HL-60/S4 treated with retinoic acid at 250 ng/mL for 4 days and 3 days (cell line): ENCODE measurements at regions not wholly inside any gene's neighbourhood (a gene's known extent, or its start where the extent isn't known, plus 50 kb on each side); places are given as distances from the start of the nearest gene placed in this dataset.
"Not testable (repeated sequence)": the region's sequence is repeated elsewhere in the genome, so short reads cannot be mapped to it uniquely, and the experiment has no call there.

Source experiments
- in situ Hi-C: fragments of 300-500 bp; cut with MboI; formaldehyde crosslinking; loops from 2 replicates; pipeline ENCODE4 v1.7.0; 2022; ENCODE audit warnings: low sequenced_read_pairs

GRCh38 chr1:104288322-104288721 lies 538.6 kb downstream of the AMY1C start:
- in situ Hi-C loops: not testable (repeated sequence)

DNA sequence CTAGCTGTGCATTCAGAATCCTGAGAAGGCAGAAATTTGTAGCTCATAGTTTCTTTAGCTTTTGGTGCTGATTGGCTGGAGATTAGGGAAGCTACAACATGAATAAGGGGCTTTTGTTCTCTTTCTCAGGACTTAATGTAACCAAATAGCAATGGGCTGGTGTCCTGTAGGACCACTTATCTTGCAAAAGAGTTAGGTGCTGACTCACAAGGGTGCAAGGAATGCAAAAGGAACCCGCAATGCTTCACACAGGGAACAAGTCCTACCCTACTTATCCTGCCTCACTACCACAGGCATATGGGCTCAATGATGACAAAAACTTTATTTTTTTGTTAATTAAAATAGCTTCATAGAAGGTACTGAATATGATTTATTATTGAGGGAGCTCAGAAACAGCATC lies 541.5 kb downstream of the AMY1C start:
- in situ Hi-C loops: no loop called here

- in situ Hi-C loops: no loop called here
These were observed 544.6 kb downstream of the AMY1C start for GRCh38 chr1:104294259-104294658.

- in situ Hi-C loops: no loop called here
These were observed 545.8 kb downstream of the AMY1C start for GRCh38 chr1:104295511-104295910.

GRCh38 chr1:104309673-104310072 lies 560.0 kb downstream of the AMY1C start:
- in situ Hi-C loops: no loop called here

GRCh38 chr1:104315823-104316222 lies 566.1 kb downstream of the AMY1C start:
- in situ Hi-C loops: no loop called here

GRCh38 chr1:104322131-104322530 lies 572.4 kb downstream of the AMY1C start:
- in situ Hi-C loops: no loop called here

DNA sequence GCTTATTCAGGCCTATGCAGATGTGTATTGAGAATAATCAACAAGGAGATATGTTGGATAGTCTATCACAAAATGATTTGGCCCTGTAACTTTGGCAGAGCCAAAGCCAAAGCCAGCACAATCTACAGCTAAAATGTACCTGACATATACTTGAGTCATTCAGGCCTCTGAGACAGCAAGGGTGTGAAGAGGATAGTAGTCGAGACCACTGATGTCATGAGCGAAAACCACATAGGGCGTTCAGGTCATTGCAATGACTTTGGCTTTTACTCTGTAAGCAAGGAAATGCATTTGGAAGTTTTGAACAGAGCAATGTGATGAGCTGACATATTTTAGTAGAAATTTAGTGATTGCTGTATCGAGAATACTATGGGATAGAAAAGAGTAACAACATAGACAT lies 579.6 kb downstream of the AMY1C start:
- in situ Hi-C loops: no loop called here

GRCh38 chr1:104331763-104332162 lies 582.1 kb downstream of the AMY1C start:
- in situ Hi-C loops: no loop called here

DNA sequence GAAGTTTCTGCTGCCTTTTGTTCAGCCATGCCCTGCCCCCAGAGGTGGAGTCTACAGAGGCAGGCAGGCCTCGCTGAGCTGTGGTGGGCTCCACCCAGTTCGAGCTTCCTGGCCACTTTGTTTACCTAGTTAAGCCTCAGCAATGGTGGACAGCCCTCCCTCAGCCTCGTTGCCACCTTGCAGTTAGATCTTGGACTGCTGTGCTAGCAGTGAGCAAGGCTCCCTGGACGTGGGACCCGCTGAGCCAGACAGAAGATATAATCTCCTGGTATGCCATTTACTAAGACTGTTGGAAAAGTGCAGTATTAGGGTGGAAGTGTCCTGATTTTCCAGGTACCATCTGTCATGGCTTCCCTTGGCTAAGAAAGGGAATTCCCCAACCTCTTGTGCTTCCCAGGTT lies 588.2 kb downstream of the AMY1C start:
- in situ Hi-C loops: not testable (repeated sequence)

DNA sequence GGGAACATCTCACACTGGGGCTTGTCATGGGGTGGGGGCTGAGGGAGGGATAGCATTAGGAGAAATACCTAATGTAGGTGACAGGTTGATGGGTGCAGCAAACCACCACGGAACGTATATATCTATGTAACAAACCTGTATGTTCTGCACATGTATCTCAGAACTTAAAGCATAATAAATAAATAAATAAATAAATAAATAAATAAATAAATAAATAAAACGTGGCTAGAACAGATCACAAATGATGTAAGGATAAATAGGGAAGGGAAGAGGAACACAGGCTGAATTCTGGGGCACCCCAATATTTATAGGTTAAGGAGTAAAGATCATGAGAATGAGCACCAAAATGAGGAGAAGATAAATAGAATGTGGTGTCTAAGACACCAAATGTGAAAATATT lies 592.2 kb downstream of the AMY1C start:
- in situ Hi-C loops: no loop called here

DNA sequence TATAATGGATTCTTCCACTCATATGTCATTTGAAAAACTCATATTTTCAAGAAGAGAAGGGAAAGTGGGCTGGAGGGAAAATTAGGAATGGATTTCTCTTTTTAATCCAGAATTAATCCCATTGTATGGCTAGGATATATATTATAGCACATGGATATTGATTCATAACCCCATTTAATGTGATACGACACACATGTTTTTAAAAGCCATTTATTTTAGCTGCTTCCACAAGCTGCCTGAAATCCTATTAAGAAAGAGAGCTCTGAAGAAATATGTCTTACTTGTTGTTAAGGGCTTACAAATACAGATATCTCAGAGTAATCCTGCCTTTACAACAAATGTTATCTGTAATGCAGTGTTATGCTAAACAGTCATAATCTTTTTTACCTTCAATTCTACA lies 598.6 kb downstream of the AMY1C start:
- in situ Hi-C loops: no loop called here

DNA sequence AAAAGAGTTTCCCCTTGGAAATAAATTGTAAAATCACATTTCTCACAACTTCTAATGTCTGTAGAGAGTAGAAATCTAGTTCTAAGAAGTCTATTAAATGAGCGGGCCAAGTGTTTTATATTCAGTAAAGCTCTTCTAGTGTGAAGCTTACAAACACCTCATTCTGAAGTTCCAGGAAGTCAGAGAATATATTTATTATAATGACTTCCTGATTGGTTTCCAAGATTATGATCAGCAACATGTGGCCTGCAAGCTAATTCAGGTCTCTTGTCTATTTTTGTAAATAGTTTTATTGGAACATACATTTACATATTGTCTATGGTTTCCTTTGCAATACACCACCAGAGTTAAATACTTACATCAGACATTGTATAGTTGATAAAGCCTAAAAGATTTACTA lies 603.9 kb downstream of the AMY1C start:
- in situ Hi-C loops: no loop called here

DNA sequence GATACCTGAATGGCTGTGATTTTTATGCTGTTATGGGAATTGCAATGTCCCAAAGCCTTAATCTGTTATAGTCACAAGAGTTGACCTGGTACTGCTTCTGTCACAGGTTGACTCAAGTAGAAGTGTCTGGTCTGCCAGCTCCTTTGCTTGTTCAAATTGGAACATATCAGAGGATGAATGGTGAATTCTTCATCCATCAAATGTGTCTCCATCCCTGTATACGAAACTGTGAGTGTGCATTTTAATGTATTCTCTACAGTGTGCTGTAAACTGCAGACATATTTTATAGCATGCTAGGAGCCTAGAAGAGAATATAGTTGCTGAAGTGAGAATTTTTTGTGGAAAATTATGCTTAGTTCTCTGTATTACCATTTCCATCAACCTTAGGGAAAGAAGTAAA lies 608.4 kb downstream of the AMY1C start:
- in situ Hi-C loops: no loop called here

- in situ Hi-C loops: no loop called here
These were observed 608.9 kb downstream of the AMY1C start for GRCh38 chr1:104358621-104359020.

- in situ Hi-C loops: no loop called here
These were observed 628.7 kb downstream of the AMY1C start for GRCh38 chr1:104378414-104378813.

DNA sequence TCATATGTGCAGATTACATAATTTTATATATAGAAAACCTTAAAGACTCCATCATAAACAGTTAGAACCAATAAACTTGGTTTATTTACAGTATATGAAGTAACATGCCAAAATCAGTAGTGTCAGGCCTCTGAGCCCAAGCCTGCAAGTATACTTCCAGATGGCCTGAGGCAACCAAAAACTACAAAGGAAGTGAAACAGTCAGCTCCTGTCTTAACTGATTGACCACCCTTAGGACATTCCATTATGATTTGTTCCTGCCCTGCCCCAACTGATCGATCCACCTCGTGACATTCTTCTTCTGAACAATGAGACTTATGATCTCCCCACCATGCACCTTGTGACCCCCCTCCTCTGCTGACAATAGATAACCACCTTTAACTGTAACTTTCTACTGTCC lies 630.3 kb downstream of the AMY1C start:
- in situ Hi-C loops: no loop called here

GRCh38 chr1:104387716-104388508 lies 638.2 kb downstream of the AMY1C start:
- in situ Hi-C loops: no loop called here

GRCh38 chr1:104392552-104392951 lies 642.9 kb downstream of the AMY1C start:
- in situ Hi-C loops: no loop called here

DNA sequence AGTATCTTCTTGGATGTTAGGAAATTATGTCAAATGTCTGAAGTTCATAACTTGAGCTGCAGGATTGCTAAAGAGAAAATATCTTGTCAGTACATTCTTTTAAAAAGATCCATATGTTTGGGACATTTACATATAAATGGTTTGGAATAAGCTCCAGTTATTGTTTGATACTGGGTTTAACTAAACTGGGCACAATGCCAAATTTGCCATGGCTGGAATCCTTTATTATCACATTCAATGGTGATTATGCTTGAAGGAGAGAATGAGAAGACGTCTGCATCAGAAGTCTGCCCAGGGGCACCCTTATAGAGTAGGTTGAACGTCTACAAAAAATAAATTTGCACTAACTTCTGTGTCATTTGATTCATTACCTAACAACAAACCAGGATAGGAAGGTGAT lies 652.5 kb downstream of the AMY1C start:
- in situ Hi-C loops: no loop called here

DNA sequence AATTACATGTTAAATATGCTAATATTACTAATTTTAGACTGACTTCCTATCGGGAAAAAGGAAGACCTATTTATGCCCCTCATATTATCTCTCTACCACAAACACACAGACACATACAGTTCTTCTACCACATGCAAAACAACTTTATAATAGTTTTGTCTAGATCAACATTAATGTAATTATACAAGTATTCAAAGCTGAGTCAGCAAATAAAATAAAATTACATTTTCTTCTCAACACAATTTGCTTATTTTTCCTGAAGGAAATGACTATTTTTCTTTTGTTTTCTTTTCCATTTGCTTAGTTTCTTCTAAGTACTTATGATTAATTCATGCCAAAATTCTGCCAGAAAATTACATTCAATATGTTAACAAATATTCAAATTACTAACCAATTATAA lies 654.2 kb downstream of the AMY1C start:
- in situ Hi-C loops: no loop called here

- in situ Hi-C loops: no loop called here
These were observed 657.0 kb downstream of the AMY1C start for GRCh38 chr1:104406728-104407127.

GRCh38 chr1:104408268-104408667 lies 658.6 kb downstream of the AMY1C start:
- in situ Hi-C loops: no loop called here
